Activated gamma-delta T cell treated with Interleukin-2 at 50 U/mL for 16 hours (primary cell): ENCODE measurements at regions not wholly inside any gene's neighbourhood (a gene's known extent, or its start where the extent isn't known, plus 50 kb on each side); places are given as distances from the start of the nearest gene placed in this dataset.

Experiments
- DNase-seq: peaks from one replicate; pipeline ENCODE4 v3.0.0-alpha.2; 2020

- DNase-seq: no peak
Observed at GRCh38 chr3:152516216-152516615, 247.5 kb downstream of the MBNL1 start.

- no peak for DNase-seq
Observed at GRCh38 chr3:152517502-152517901, 248.8 kb downstream of the MBNL1 start.

GRCh38 chr3:152518346-152518745 is 249.6 kb downstream of the MBNL1 start:
- DNase-seq: no peak

GRCh38 chr3:152519376-152519775 is 250.6 kb downstream of the MBNL1 start:
- DNase-seq: no peak

- no peak for DNase-seq
Observed at GRCh38 chr3:152522036-152522435, 253.3 kb downstream of the MBNL1 start.

GRCh38 chr3:152524198-152525140 is 255.7 kb downstream of the MBNL1 start:
- peak; percentile 38 for DNase-seq

GRCh38 chr3:152531717-152532116 is 263.0 kb downstream of the MBNL1 start:
- no peak for DNase-seq

- no peak for DNase-seq
Observed at GRCh38 chr3:152538518-152538917, 269.8 kb downstream of the MBNL1 start.

- DNase-seq: no peak
Observed at GRCh38 chr3:152539191-152539764, 270.5 kb downstream of the MBNL1 start.

- DNase-seq: no peak
Observed at GRCh38 chr3:152540120-152540519, 271.4 kb downstream of the MBNL1 start.

GRCh38 chr3:152547153-152547552 is 278.4 kb downstream of the MBNL1 start:
- DNase-seq: no peak

- DNase-seq: no peak
Observed at GRCh38 chr3:152549263-152549662, 280.5 kb downstream of the MBNL1 start.

- no peak for DNase-seq
Observed at GRCh38 chr3:152550284-152550683, 281.6 kb downstream of the MBNL1 start.

- DNase-seq: no peak
Observed at GRCh38 chr3:152554980-152555379, 280.0 kb upstream of the P2RY1 start.

- no peak for DNase-seq
Observed at GRCh38 chr3:152555666-152556291, 279.2 kb upstream of the P2RY1 start.

GRCh38 chr3:152556731-152557254 is 278.1 kb upstream of the P2RY1 start:
- no peak for DNase-seq

GRCh38 chr3:152557302-152557999 is 277.5 kb upstream of the P2RY1 start:
- DNase-seq: no peak

GRCh38 chr3:152558386-152558785 is 276.5 kb upstream of the P2RY1 start:
- DNase-seq: no peak

- no peak for DNase-seq
Observed at GRCh38 chr3:152559246-152559645, 275.7 kb upstream of the P2RY1 start.

- DNase-seq: no peak
Observed at GRCh38 chr3:152564459-152564858, 270.5 kb upstream of the P2RY1 start.

- DNase-seq: peak; percentile 7
Observed at GRCh38 chr3:152574461-152575079, 260.4 kb upstream of the P2RY1 start.

GRCh38 chr3:152578769-152579168 is 256.2 kb upstream of the P2RY1 start:
- DNase-seq: no peak

GRCh38 chr3:152581951-152582350 is 253.0 kb upstream of the P2RY1 start:
- no peak for DNase-seq
